HG02852 (cell line): ENCODE measurements at regions not wholly inside any gene's neighbourhood (a gene's known extent, or its start where the extent isn't known, plus 50 kb on each side); places are given as distances from the start of the nearest gene placed in this dataset.
"Not testable (repeated sequence)": the region's sequence is repeated elsewhere in the genome, so short reads cannot be mapped to it uniquely, and the experiment has no call there.

Experiments
- ATAC-seq: cut with Tn5 transposase; IDR thresholded peaks from one replicate; pipeline ENCODE4 v1.9.1; 2021; ENCODE audit warnings: mild to moderate bottlenecking, moderate library complexity; ENCODE audit not compliant: unreplicated experiment

DNA sequence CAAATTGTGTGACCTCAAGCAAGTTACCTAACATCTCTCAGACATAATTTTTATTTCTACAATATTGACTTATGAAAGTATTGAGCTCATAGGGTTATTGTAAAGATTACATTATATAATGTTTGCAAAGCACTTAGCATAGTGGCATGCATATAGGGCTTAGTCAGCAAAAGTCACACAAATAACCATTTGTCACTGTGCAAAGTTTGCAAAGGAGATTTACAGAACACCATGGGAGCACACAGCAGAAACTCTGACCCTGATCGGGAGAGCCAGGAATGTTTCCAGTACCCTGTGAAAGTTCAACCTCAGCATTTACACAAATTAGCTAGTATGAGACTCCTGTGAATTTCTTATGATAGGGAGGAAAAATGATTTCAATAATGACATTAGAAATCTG is 804.6 kb upstream of the RAG2 start:
- no peak for ATAC-seq

DNA sequence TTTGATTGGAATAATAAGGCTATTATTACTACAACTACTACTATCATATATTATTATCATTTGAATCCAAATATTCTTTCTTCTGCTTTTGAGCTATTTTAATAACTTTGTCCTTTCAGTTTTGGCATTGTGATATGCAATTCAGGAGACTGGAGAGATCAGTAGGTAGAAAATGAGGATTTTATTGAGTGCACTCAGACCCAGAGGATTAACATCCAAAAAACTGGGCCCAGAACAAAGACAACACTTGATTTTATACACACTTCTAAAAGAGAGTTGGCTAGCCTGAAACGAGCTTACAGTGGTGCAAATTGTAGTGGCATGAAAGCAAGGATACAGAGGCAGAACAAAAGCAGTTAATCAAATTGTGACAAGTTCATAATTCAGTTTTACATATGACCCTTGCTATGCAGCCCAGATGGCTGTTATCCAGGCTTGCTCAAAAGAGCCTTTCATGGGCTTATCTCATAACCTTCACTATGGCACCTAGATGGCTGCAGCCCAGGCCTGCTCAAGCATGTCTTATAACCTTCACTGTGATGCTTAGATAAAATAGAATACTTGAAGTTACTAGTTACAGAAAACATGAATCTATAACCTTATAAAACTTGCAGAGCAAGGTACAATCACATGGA is 796.3 kb upstream of the RAG2 start:
- ATAC-seq = no peak

DNA sequence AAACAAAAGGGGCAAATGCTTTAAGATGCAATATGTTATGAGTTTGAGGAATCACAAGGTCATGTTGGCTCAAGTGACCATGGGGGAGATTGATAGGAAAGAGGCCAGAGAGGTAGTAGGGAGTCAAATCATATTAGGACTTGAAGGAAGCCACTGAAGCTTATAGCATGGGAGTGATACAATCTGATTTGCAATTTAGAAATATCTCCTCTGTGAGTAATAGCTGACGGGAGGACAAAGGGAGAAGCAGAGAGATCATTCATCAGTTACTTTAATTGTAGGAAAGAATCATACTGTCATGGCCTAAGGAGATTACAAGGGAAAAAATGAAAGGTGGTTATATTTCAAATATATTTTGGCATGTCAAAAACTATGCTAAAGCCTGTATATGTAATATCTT is 793.6 kb upstream of the RAG2 start:
- ATAC-seq = no peak

DNA sequence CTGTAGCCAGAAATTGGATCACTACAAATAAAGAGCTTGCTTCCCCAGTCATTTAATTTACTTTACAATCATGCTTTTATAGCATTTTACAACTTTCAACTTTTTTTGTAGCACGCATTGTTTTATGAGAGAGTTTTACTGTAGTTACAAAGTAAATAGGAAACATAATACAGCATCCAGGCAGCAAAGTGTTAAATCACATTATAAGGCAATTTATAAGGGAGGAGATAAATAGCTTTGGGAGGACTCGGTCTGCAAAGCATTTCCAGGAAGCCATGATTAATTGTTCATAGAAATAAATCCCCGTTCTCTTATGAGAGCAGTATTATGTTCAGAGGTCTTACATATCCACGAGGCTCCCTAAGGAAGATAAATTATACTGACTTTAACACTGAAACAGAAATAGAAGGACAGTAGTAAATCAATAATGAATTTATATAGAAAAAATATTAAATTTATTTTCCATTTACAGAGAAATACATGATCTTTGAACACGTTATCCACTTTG is 792.6 kb upstream of the RAG2 start:
- no peak for ATAC-seq

DNA sequence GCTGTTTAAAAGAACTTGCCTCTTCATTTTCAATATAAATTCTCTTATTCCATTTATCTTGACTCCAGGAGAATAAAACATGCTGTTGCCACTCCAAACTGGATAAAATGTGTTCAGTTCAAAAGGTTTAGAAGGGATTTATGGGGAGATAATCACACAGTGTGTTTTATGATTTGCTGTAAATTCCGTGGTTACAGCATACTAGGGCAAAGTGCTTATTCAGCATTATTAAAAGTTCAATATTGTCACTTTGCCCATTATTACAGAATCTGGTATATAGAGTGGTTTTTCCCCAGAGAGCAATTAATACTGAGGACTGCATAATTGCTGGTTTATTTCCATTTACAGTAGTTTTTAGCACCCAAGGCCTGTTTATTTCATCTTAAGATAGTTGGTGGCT is 780.9 kb upstream of the RAG2 start:
- no peak for ATAC-seq

DNA sequence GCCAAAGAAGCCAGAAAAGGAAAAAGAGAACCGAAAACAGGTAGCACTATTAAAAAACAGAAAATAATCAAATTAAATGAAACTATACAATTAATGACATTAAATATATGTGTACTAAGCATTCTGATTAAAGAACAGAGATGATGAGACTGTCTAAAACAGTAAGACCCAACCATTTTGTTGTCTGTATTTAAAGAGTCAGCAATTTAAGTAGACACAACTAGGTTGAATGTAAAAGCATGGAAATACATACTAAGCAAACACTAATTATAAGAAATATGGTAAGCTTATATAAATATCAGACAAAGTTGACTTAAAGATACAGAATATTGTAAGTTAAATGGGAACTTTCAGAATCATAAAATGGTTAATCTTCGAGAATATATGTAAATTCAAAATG is 774.6 kb upstream of the RAG2 start:
- no peak for ATAC-seq

DNA sequence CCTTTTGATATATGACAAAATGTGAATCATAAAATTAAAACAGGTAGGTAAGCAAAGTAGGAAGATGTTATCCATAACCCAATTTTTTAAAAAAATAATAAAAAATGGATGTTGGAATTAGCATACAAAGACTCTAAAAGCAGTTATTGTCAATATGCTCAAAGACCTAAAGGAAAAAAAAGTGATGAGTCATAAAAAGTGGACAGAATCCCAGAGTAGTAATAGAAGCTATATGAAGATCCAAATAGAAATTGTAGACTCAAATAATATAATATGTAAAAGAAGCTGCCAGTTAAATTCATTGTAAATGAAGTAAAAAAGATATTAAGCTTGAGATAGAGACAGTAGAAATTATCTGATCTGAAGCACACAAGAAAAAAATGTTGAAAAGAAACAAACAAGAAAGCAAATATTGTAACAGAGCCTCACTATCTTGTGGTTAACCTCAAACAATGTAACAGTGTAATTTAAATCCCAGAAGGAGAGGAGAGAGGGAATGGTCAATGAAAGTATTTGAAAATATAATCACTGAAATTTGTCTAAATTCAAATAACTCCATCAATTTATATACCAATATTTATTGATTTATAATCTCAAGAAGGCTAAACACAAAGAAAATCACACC is 773.4 kb upstream of the RAG2 start:
- no peak for ATAC-seq

DNA sequence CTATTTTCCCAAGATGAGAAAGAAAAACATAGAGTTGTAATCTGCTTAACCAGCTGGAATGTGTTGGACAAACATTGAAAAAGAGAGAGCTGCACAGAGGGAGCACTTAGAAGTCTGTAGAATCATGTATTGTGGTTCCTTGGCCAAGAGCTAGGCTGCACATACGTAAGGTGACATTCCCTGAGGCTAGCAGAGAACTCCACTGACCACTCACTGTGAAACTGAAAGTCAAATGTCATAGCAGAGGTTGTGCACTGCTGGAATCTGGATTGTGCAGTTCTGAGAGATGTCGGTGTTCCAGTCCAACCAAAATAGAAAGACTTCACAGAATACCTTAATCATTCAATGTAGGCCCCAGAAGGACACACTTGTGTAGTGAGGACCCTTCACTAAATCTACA is 772.8 kb upstream of the RAG2 start:
- no peak for ATAC-seq

DNA sequence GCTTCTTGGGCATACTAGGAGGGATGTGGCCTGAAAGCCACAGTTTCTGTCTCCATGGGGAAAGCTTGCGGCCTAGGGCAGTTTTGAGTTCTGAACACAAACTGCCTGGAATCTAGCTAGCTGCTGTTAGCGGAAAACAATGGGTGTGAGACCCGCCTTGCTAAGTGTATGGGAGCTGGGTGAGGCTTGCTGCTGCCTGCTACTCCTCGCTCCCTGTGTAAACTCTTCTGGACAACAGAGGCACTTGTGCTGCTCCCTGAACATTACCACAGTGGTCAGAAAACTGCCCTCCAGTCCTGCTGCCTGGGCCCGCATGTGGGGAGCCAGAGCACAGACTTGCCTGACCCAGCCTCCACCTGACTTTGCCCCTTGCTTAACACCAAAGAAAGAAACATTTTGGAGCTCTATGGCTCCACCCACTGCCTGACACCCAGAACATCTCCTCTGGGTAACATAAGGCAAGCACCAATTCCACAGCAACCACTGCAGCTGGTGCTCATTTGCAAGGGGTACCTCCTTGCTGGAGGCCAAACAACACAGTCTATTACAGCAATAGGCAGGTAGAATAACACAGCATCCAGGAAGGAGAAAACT is 766.3 kb upstream of the RAG2 start:
- ATAC-seq = no peak

GRCh38 chr11:37353192-37353591 is 755.2 kb upstream of the RAG2 start:
- no peak for ATAC-seq

DNA sequence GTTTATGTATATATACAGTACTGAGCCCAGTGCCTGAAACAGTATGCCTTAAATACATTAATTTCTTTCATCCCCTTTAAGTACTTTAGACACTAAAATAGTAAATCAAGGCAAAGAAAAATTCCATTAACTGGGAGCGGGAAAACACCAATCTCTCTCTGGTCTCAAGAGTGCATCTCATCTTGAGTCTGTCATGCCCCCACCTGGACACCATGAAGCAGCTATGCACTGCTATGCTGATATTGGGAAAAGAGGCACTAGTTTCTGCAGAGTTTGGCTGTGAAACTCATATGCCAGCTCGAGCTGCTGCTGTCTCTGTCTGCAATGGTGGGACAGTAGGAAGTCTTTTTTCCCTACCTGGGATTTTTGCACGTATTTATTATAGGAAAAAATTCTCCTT is 754.4 kb upstream of the RAG2 start:
- no peak for ATAC-seq

DNA sequence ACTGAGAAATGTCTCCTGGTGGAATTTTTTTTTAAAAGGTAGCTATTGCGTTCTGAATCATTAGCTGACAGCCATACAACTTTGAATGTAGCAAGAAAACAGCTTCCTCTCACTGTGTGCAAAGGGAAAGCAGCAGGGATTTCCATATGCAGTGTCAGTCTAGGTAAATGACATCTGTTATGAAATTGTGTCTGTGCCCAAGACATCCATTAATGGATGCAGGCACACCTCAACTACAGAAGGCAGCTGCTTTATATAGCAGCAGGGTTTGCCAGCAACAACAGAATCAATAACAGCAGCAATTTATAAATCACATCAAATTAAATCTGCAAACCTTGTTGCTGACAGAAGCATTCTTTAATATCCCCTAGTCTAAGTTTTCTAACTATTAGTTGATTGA is 745.3 kb upstream of the RAG2 start:
- ATAC-seq = no peak

DNA sequence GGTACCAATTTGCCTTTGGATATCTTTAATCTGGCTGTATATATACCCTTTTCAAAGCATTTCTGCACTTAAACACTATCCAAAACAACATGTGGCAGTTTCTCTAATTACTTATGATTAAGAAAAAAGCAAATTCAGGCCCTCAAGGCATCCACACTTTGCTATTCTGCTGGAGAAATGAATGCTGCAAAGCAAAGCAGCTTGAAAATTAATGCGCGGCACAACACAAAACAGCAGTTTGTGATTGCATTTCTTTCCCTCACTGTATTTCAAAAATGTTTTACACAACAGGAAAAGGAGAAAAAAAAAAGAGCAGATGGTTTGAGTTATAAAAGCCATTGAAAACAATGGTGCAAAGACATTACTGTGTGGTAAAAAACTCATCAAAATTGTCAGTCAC is 738.4 kb upstream of the RAG2 start:
- ATAC-seq = no peak

DNA sequence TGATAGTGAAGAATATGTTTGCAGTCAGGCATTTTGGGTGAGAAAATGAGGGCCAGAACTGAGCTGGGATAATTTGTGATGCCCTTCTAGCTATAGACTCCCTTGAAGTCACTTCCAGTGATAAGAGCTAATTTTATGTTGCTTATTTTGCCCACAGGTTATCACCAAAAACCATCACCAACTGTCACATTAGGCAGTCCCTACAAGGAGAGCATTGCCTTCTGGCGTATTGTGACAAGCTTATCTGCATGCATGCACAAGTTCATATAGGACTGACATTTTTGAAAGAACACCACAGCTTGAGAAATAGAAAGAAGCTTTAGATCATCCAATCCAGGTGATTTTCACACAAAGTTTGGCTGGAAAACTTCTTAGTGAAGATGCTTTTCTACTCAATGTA is 735.3 kb upstream of the RAG2 start:
- no peak for ATAC-seq

- ATAC-seq = no peak
Measured at GRCh38 chr11:37323843-37324242, 725.8 kb upstream of the RAG2 start.

DNA sequence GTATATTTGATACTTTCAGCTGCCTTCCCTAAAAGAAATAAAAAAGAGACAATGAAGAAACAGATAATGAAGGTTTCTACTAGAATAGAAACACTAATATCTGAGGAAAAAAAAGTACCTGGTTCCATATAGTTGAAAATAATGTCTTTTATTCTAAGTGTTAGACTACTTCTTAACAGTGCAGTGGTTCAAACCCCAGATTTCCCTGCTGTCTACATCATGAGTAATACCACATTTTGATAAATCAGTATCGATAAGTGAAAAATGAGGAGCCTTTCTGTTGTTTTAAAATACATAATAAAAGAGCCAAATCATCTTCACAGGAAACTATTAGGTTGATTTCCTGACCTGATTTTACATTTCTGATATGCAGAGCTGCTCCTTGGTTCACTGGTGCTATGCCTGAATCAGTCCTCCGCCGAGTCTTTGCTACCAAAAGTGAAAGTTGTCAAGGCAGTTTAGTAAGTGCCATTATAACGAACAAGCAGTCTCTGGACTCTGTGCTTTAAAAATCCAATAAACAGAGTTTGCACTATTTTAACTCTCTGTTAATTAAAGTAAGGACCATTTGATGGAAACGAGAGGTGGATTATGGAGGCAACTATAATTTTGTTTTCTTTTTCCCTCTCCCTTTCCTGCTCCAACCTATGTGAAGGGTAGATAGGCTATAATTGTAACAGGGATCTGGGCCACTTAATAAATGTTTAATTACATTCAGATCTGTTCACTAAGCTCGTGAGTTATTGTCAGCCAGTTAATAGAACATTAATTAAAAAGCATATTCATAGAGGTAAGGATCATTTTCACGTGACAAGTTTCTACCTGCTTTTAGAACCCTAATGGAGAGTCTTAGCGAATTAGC is 724.5 kb upstream of the RAG2 start:
- no peak for ATAC-seq

DNA sequence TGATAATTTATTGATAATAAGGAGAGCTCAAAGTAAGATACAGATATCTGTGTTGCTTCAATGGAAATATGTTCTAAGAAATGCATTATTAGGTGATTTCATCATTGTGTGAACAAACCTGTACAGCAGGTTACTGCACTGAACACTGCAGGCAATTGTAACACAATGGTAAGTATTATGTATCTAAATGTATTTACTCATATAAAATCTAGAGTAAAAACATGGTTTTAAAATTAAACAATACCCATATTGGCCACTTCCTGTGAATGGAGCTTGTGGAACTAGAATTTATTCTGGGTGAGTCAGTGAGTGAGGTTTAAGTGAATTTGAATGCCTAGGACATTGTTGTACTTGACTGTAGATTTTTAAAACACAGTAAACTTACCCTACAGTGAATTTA is 722.9 kb upstream of the RAG2 start:
- ATAC-seq = no peak

GRCh38 chr11:37317803-37318202 is 719.8 kb upstream of the RAG2 start:
- ATAC-seq = no peak

- ATAC-seq = no peak
Measured at GRCh38 chr11:37313266-37313665, 715.2 kb upstream of the RAG2 start.

DNA sequence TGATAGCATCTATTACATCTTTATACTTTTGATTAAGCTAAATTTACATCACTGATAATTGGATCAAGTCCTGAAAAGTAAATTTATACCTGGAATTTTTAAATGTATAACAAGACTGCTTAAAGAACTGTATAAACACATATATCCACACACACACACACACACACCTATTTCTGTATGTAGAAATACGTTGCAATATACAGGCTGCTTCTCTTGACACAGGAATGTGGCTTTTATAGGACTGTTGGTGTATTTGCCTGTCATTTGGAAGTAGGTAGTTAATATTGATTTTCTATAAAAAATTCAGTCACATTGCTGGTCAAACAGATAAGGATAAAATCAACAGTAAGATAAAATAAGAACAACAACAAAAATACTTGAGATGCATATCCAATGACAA is 708.5 kb upstream of the RAG2 start:
- ATAC-seq = no peak

DNA sequence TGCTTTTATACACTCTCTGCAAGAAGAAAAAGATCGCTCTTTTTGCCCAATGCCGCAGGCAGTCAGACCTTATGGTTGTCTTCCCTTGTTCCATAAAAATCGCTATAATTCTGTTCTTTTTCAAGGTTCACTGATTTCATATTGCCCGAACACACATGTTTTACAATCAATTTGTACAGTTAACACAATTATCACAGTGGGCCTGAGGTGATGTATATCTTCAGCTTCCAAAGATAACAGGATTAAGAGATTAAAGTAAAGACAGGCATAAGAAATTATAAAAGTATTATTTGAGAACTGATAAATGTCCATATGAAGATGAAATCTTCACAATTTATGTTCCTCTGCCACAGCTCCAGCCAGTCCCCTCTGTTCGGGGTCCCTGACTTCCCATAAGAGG is 703.4 kb upstream of the RAG2 start:
- ATAC-seq = not testable (repeated sequence)

DNA sequence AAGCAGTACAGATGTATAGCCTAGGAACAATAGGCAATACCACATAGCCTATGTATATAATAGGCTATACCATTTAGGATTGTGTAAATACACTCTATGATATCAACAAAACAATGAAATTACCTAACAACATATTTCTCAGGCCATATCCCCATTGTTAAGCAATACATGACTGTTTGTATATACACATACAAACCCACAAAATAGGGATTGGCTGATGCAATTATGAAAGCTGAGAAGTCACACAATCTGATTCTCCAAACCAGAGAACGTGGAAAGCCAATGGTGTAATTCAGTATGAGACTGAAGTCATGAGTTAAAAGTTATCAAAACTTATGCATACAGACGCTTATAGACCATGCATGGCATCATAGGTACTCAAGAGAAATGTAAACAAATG is 700.1 kb upstream of the RAG2 start:
- no peak for ATAC-seq
